Vagina (tissue), 2 donors: ENCODE measurements at regions not wholly inside any gene's neighbourhood (a gene's known extent, or its start where the extent isn't known, plus 50 kb on each side); places are given as distances from the start of the nearest gene placed in this dataset.

ENCODE experiments used
- DNase-seq, 2 donors: peaks; one replicate each; pipeline ENCODE4 v3.0.0-alpha.2; 2017; ENCODE audit errors: extremely low spot score in 2 of 2
- H3K27ac ChIP-seq: fragments of 200-600 bp; sonication (generic); one replicate; pipeline ENCODE4 v1.5.1; 2019
- H3K27me3 ChIP-seq: fragments of 200-600 bp; sonication (generic); one replicate; pipeline ENCODE4 v1.5.1; 2019
- H3K36me3 ChIP-seq, 2 donors: fragments of 200-600 bp; sonication (generic); one replicate each; pipeline ENCODE4 v1.5.1; 2017 to 2019
- H3K4me1 ChIP-seq: fragments of 200-600 bp; sonication (generic); one replicate; pipeline ENCODE4 v1.5.1; 2019
- H3K4me3 ChIP-seq, 2 donors: fragments of 200-600 bp; sonication (generic); 1 replicate in 1 of 2; 2 replicates in 1 of 2; pipeline ENCODE4 v1.5.1; 2016 to 2019
- H3K9me3 ChIP-seq: fragments of 200-600 bp; sonication (generic); one replicate; pipeline ENCODE4 v1.5.1; 2019
- POLR2A ChIP-seq, 2 donors: fragments of 450-650 bp; IDR thresholded peaks; one replicate each; pipeline ENCODE4 v1.6.1; 2017; ENCODE audit warnings: antibody characterized with exemption in 2 of 2, mild to moderate bottlenecking in 2 of 2, moderate library complexity in 2 of 2
- POLR2AphosphoS5 ChIP-seq, 2 donors: sonication (generic); formaldehyde crosslinking; IDR thresholded peaks; one replicate each; pipeline ENCODE4 v1.9.0; 2017; ENCODE audit warnings: antibody characterized with exemption in 2 of 2, mild to moderate bottlenecking in 2 of 2, low read depth in 1 of 2; ENCODE audit not compliant: insufficient read depth in 1 of 2
- intact Hi-C: fragments of 100-400 bp; cut with DNase I; formaldehyde crosslinking; loops from one replicate; pipeline ENCODE4 v1.15.1; 2023
- TF ChIP-seq, protein P1 (sequence below), 3 experiments: fragments of 450-650 bp in 2 of 3; fragments of 200-600 bp in 1 of 3; sonication (generic) in 1 of 3; IDR thresholded peaks; one replicate each; pipeline ENCODE4 v1.5.1; 2017 to 2019; ENCODE audit warnings: antibody characterized with exemption in 3 of 3, mild to moderate bottlenecking in 2 of 3, moderate library complexity in 2 of 3

DNA sequence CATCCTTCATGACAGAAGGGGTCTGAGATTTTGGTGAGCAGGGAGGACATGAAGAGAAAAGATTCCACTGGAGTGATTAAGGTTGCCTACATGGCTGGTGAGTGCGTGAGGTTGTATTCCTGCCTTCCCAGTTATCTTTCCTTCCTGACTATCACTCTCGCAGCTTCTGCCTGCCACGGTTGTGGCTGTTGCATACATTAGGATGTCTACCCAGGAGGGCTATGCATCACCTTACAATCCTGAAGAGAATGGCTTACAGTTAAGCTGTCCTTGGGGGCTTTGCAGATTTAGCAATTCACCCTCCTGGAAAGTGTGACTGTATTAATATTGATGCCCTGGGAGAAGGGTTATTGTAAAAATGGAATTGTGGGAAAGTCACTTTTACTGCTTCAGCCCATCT lies 571.0 kb downstream of the TSN start:
- intact Hi-C loops, result no loop called here
- H3K27me3 ChIP-seq, result no peaks in the 10 kb centered on the region
- H3K27ac ChIP-seq, result no peak overlapping the region
- no peaks in the 10 kb centered on the region for H3K4me1 ChIP-seq
- H3K36me3 ChIP-seq, result no peaks in the 10 kb centered on the region
- DNase-seq, result no peak
- H3K4me3 ChIP-seq, result no peak overlapping the region
- TF ChIP-seq, protein P1, sequence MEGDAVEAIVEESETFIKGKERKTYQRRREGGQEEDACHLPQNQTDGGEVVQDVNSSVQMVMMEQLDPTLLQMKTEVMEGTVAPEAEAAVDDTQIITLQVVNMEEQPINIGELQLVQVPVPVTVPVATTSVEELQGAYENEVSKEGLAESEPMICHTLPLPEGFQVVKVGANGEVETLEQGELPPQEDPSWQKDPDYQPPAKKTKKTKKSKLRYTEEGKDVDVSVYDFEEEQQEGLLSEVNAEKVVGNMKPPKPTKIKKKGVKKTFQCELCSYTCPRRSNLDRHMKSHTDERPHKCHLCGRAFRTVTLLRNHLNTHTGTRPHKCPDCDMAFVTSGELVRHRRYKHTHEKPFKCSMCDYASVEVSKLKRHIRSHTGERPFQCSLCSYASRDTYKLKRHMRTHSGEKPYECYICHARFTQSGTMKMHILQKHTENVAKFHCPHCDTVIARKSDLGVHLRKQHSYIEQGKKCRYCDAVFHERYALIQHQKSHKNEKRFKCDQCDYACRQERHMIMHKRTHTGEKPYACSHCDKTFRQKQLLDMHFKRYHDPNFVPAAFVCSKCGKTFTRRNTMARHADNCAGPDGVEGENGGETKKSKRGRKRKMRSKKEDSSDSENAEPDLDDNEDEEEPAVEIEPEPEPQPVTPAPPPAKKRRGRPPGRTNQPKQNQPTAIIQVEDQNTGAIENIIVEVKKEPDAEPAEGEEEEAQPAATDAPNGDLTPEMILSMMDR (IDR thresholded peaks at IDR 0.05), result no peak
- TF ChIP-seq POLR2A (IDR thresholded peaks at IDR 0.05) (no peak), POLR2AphosphoS5 (IDR thresholded peaks at IDR 0.05; ENCODE audit: insufficient read depth in 1 of 2, low read depth in 1 of 2) (no peak)
- H3K9me3 ChIP-seq, result no peaks in the 10 kb centered on the region

DNA sequence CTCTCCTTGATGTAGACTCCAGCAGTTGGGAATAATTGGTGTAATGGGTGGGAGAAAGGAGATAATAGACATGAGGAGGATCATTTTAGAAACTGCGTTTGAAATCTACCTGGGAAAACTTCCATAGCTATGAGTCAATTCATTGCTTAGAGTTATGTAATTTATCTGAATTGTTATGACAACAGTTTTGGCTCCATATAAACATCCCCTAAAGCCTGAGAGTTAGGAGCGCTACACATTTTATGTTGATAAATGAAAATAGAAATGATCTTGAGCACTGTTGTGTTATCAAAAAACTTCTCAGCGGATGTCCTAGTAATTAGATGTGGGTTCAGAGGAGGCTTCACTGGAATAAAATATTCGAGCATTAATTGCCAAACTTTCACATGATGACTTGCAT lies 573.4 kb downstream of the TSN start:
- H3K9me3 ChIP-seq, result no peaks in the 10 kb centered on the region
- no peaks in the 10 kb centered on the region for H3K27me3 ChIP-seq
- H3K4me3 ChIP-seq, result no peak overlapping the region
- H3K4me1 ChIP-seq, result no peaks in the 10 kb centered on the region
- intact Hi-C loops, result no loop called here
- H3K36me3 ChIP-seq, result no peaks in the 10 kb centered on the region
- no peak overlapping the region for H3K27ac ChIP-seq
- TF ChIP-seq, protein P1 (IDR thresholded peaks at IDR 0.05), result no peak
- TF ChIP-seq POLR2AphosphoS5 (IDR thresholded peaks at IDR 0.05; ENCODE audit: insufficient read depth in 1 of 2, low read depth in 1 of 2), result no peak
- TF ChIP-seq POLR2A (IDR thresholded peaks at IDR 0.05), result no peak
- no peak for DNase-seq

DNA sequence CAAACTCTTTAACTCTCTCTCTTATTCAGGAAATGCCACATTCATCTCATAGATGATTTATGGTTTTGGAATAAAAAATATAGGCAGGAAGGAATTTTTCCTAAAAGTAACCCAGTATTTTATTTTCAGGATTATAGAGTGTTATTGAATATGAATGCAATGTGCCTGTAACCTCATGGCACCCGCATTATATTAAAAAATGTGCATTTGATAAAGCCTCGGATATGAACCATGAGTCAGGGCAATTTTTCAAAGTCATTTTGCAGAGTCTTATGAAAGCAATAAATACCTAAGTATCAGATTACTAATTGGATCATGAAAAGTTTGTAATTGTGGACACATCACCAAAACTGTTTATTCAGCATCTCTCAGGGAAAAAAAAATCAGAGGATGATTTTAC lies 573.8 kb downstream of the TSN start:
- intact Hi-C loops, result no loop called here
- no peak for DNase-seq
- TF ChIP-seq, protein P1 (IDR thresholded peaks at IDR 0.05), result no peak
- no peak for TF ChIP-seq POLR2AphosphoS5 (IDR thresholded peaks at IDR 0.05; ENCODE audit: insufficient read depth in 1 of 2, low read depth in 1 of 2)
- no peak for TF ChIP-seq POLR2A (IDR thresholded peaks at IDR 0.05)
- H3K4me1 ChIP-seq, result no peaks in the 10 kb centered on the region
- no peaks in the 10 kb centered on the region for H3K9me3 ChIP-seq
- H3K27ac ChIP-seq, result no peak overlapping the region
- no peaks in the 10 kb centered on the region for H3K27me3 ChIP-seq
- H3K4me3 ChIP-seq, result no peak overlapping the region
- no peaks in the 10 kb centered on the region for H3K36me3 ChIP-seq

DNA sequence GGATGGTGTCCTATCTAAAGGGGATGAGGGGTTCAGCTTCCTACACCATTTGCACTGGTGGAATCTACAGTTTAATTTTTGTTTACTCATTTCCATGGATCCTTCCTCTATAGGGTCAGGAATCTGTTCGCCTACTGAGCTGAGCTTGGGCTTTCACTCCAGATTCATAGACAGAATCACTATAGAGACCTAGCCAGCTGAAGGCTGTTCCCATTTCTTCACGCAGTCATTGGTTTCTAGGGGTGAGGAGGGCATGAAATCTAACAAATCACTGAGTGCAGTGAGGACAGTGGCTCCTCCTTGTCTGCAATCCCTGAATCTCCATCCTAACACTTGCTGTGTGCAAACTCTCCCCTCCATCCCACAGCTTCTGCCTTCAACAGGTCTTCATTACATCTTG lies 578.5 kb downstream of the TSN start:
- H3K4me3 ChIP-seq, result no peak overlapping the region
- DNase-seq, result no peak
- intact Hi-C loops, result no loop called here
- TF ChIP-seq, protein P1 (IDR thresholded peaks at IDR 0.05), result no peak
- TF ChIP-seq POLR2AphosphoS5 (IDR thresholded peaks at IDR 0.05; ENCODE audit: insufficient read depth in 1 of 2, low read depth in 1 of 2), result no peak
- no peak for TF ChIP-seq POLR2A (IDR thresholded peaks at IDR 0.05)
- H3K36me3 ChIP-seq, result no peaks in the 10 kb centered on the region
- H3K27me3 ChIP-seq, result no peaks in the 10 kb centered on the region
- H3K4me1 ChIP-seq, result no peaks in the 10 kb centered on the region
- H3K9me3 ChIP-seq, result no peaks in the 10 kb centered on the region
- no peak overlapping the region for H3K27ac ChIP-seq

DNA sequence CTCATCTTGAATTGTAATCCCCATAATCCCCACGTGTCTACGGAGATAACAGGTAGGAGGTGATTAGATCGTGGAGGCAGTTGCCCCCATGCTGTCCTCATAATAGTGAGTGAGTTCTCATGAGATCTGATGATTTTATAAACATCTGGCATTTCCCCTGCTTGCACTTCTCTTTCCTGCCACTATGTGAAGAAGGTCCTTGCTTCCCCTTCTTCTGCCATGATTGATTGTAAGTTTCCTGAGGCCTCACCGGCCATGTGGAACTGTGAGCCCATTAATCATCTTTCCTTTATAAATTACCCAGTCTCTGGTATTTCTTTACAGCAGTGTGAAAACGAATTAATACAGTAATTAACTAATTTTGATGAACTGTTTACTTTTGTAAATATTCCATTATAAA lies 582.5 kb downstream of the TSN start:
- H3K36me3 ChIP-seq, result no peaks in the 10 kb centered on the region
- TF ChIP-seq POLR2AphosphoS5 (IDR thresholded peaks at IDR 0.05; ENCODE audit: insufficient read depth in 1 of 2, low read depth in 1 of 2) (no peak), POLR2A (IDR thresholded peaks at IDR 0.05) (no peak)
- TF ChIP-seq, protein P1 (IDR thresholded peaks at IDR 0.05), result no peak
- H3K27ac ChIP-seq, result no peak overlapping the region
- no peak for DNase-seq
- H3K4me3 ChIP-seq, result no peak overlapping the region
- no peaks in the 10 kb centered on the region for H3K9me3 ChIP-seq
- no peaks in the 10 kb centered on the region for H3K27me3 ChIP-seq
- H3K4me1 ChIP-seq, result no peaks in the 10 kb centered on the region
- intact Hi-C loops, result no loop called here
